SU-DHL-6 (cell line): ENCODE measurements at regions not wholly inside any gene's neighbourhood (a gene's known extent, or its start where the extent isn't known, plus 50 kb on each side); places are given as distances from the start of the nearest gene placed in this dataset.

ENCODE experiments used
- H2AFZ ChIP-seq: fragments of 200-600 bp; sonication (generic); 2 replicates; pipeline ENCODE4 v1.6.1; 2014; ENCODE audit warnings: low read depth, mild to moderate bottlenecking, moderate library complexity, mixed read lengths, antibody characterized with exemption, low read length; ENCODE audit not compliant: severe bottlenecking
- H3F3A ChIP-seq: fragments of 200-600 bp; shearing (Covaris generic); 2 replicates; pipeline ENCODE4 v1.6.0; 2016; ENCODE audit warnings: antibody characterized with exemption, mild to moderate bottlenecking; ENCODE audit not compliant: insufficient read depth
- H3K27ac ChIP-seq: fragments of 200-600 bp; sonication (generic); 2 replicates; pipeline ENCODE4 v1.5.1; 2016; ENCODE audit warnings: low read depth, mild to moderate bottlenecking, low read length, moderate library complexity, mixed read lengths
- H3K27me3 ChIP-seq: fragments of 200-600 bp; sonication (generic), shearing (Covaris generic); 2 replicates; pipeline ENCODE4 v1.6.0; 2014; ENCODE audit warnings: mild to moderate bottlenecking, low read length
- H3K36me3 ChIP-seq: fragments of 200-600 bp; sonication (generic); 2 replicates; pipeline ENCODE4 v1.6.1; 2014; ENCODE audit warnings: mild to moderate bottlenecking, low read length, mixed read lengths
- H3K4me2 ChIP-seq: fragments of 300-600, 200-600 bp; shearing (Covaris generic), sonication (generic); 2 replicates; pipeline ENCODE4 v1.6.0; 2014; ENCODE audit warnings: low read length, low read depth, mild to moderate bottlenecking; ENCODE audit not compliant: poor library complexity, severe bottlenecking
- H3K4me3 ChIP-seq: fragments of 200-600 bp; sonication (generic); 2 replicates; pipeline ENCODE4 v1.5.1; 2014; ENCODE audit warnings: antibody characterized with exemption, low read length, mild to moderate bottlenecking, mixed read lengths; ENCODE audit not compliant: insufficient read depth, poor library complexity, severe bottlenecking
- H3K79me2 ChIP-seq: fragments of 200-600 bp; sonication (generic); 2 replicates; pipeline ENCODE4 v1.6.1; 2014; ENCODE audit warnings: mild to moderate bottlenecking, low read length, moderate library complexity; ENCODE audit not compliant: insufficient read depth
- H3K9ac ChIP-seq: fragments of 200-600 bp; sonication (generic); 2 replicates; pipeline ENCODE4 v1.7.0; 2014; ENCODE audit warnings: mild to moderate bottlenecking, low read length
- H3K9me2 ChIP-seq: fragments of 200-600 bp; sonication (generic); replicated peaks from 2 replicates; pipeline ENCODE4 v1.6.1; 2014; ENCODE audit warnings: low read length; ENCODE audit not compliant: insufficient read depth
- H3K9me3 ChIP-seq: fragments of 200-600 bp; sonication (generic); 2 replicates; pipeline ENCODE4 v1.6.1; 2014; ENCODE audit warnings: low read length, mixed read lengths; ENCODE audit not compliant: insufficient read depth
- H4K20me1 ChIP-seq: fragments of 200-600 bp; sonication (generic); 2 replicates; pipeline ENCODE4 v1.6.1; 2014; ENCODE audit warnings: low read depth, mild to moderate bottlenecking, antibody characterized with exemption, low read length, moderate library complexity, mixed read lengths
- EZH2phosphoT487 ChIP-seq: fragments of 200-600 bp; sonication (generic), shearing (Covaris generic); conservative IDR thresholded peaks from 2 replicates; pipeline ENCODE4 v1.6.1; 2018; ENCODE audit warnings: mild to moderate bottlenecking, antibody characterized with exemption, low read length, moderate library complexity, mixed read lengths
- TF ChIP-seq, protein P1 (sequence below): fragments of 200-600 bp; sonication (generic); IDR thresholded peaks from one replicate; pipeline ENCODE4 v1.5.1; 2017; ENCODE audit warnings: antibody characterized with exemption, mild to moderate bottlenecking, low read length, moderate library complexity; ENCODE audit not compliant: insufficient read depth, poor library complexity, severe bottlenecking

- Histone ChIP-seq H3K9me2 (no peaks in the 10 kb centered on the region), H3K4me3 (no peak overlapping the region), H3K27ac (no peak overlapping the region), H3K9ac (no peak overlapping the region), H3K4me2 (no peak overlapping the region), H3K27me3 (no peaks in the 10 kb centered on the region), H3F3A (no peaks in the 10 kb centered on the region), H3K9me3 (no peaks in the 10 kb centered on the region), H3K79me2 (no peaks in the 10 kb centered on the region), H4K20me1 (no peaks in the 10 kb centered on the region), H2AFZ (no peak overlapping the region), H3K36me3 (no peaks in the 10 kb centered on the region)
- no peak for TF ChIP-seq EZH2phosphoT487
- TF ChIP-seq, protein P1, sequence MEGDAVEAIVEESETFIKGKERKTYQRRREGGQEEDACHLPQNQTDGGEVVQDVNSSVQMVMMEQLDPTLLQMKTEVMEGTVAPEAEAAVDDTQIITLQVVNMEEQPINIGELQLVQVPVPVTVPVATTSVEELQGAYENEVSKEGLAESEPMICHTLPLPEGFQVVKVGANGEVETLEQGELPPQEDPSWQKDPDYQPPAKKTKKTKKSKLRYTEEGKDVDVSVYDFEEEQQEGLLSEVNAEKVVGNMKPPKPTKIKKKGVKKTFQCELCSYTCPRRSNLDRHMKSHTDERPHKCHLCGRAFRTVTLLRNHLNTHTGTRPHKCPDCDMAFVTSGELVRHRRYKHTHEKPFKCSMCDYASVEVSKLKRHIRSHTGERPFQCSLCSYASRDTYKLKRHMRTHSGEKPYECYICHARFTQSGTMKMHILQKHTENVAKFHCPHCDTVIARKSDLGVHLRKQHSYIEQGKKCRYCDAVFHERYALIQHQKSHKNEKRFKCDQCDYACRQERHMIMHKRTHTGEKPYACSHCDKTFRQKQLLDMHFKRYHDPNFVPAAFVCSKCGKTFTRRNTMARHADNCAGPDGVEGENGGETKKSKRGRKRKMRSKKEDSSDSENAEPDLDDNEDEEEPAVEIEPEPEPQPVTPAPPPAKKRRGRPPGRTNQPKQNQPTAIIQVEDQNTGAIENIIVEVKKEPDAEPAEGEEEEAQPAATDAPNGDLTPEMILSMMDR, result no peak
Observed at GRCh38 chr16:64153718-64154117, 968.1 kb downstream of the CDH11 start.

DNA sequence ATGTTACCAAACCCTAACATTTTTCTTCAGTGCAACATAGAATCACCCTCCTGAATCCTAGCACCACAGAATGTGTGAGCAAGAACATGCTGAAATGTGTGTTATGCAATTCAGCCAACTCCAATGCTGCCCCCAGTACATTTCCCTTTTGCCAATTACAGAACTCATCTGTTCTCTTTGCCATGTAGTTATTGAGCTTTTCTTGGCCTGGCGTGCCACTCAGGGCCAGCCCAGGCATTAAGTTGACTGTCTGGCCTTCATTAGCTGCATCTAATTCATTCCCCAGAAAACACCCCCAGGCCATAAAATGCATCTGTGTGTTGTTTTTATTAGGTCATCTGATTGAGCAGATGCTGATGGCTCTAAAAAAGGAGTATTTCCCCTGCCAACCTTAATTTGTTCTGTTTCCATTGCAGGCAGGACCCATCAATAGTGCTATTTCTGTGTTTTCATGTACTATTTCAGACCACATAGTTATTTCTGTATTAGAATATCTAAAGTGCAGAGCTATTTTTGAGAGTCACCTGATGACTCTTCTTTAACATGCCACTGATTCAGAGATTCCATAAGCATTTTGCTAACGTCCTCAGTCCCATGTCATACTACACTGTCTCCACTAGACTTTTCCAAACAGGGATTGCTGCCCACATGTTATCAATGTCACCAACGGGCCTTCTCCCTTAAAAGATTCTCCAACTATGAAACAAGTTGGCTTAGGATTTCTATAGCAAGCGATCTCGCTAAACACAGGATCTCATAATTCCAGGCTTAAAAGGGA lies 969.7 kb downstream of the CDH11 start:
- Histone ChIP-seq H4K20me1 (no peaks in the 10 kb centered on the region), H3K9me2 (no peaks in the 10 kb centered on the region), H3K79me2 (no peaks in the 10 kb centered on the region), H3K36me3 (no peaks in the 10 kb centered on the region), H3K4me3 (no peak overlapping the region), H3K4me2 (no peak overlapping the region), H3K27me3 (no peaks in the 10 kb centered on the region), H3K27ac (no peak overlapping the region), H3F3A (no peaks in the 10 kb centered on the region), H2AFZ (no peak overlapping the region), H3K9me3 (no peaks in the 10 kb centered on the region), H3K9ac (no peak overlapping the region)
- TF ChIP-seq, protein P1, result no peak
- TF ChIP-seq EZH2phosphoT487, result no peak

- H3K27ac ChIP-seq, result no peak overlapping the region
- no peaks in the 10 kb centered on the region for H4K20me1 ChIP-seq
- H3K36me3 ChIP-seq, result no peaks in the 10 kb centered on the region
- H2AFZ ChIP-seq, result no peak overlapping the region
- no peak overlapping the region for H3K4me2 ChIP-seq
- H3F3A ChIP-seq, result no peaks in the 10 kb centered on the region
- no peaks in the 10 kb centered on the region for H3K27me3 ChIP-seq
- no peaks in the 10 kb centered on the region for H3K9me2 ChIP-seq
- H3K79me2 ChIP-seq, result no peaks in the 10 kb centered on the region
- H3K4me3 ChIP-seq, result no peak overlapping the region
- H3K9me3 ChIP-seq, result no peaks in the 10 kb centered on the region
- TF ChIP-seq, protein P1, result no peak
- TF ChIP-seq EZH2phosphoT487, result no peak
- H3K9ac ChIP-seq, result no peak overlapping the region
Observed at GRCh38 chr16:64150193-64150592, 971.7 kb downstream of the CDH11 start.
